ENCODE measurements at regions not wholly inside any gene's neighbourhood (a gene's known extent, or its start where the extent isn't known, plus 50 kb on each side); places are given as distances from the start of the nearest gene placed in this dataset.

DNA sequence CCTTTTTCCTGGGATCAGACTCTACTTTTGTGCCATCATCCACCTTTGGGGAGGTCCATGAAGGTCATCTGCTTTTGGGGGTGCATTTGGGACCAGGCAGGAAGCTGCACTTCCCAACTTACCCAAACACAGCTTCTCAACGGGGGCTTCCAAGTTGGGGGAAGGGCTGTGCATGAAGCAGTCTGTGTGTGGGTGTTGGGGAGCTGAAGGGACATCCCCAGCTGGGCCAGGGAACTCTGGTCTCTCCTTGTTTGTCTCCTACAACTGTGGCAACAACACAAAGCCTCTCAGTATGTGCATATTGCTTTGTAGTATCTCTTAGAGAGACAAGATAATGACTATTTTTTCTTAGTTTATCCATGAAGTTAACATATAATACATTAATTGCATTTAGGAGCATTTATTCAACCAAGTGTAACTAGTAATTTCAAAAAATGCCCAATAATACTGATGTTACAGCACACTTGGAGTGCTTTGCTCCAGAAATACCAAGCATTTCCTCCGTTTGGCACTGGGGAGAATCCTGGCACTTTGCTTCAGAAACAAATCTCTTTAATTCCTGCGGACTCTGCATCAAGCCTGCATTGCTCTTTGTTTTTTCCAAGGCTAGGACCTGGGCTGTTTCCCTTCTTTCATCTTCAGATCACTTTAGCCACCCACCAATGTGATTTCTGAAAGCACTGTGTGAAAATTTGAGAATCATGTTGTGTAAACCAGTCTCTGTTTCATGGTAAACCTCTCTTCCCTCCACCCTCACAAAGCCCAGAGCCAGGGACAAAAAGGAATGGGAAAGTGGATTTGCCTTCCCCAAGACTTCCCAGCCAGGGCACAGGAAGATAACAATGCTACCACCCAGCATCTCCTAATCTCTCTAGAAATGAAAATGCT is 126.2 kb upstream of the PFN2 start:
- H3K9ac ChIP-seq (ENCODE audit: low read length): no peak overlapping the region
- ATAC-seq (ENCODE audit: low read depth): no peak

More for the DNA sequence above, 126.2 kb upstream of the PFN2 start:
- Histone ChIP-seq H3K79me2 (ENCODE audit: control insufficient read depth, insufficient read depth, low read length) (no peaks in the 10 kb centered on the region), H3K27me3 (replicated peaks in 1 of 4; ENCODE audit: control extremely low read depth in 1 of 4, control insufficient read depth in 3 of 4, insufficient read depth in 4 of 4, low read length in 3 of 4) (no peaks in the 10 kb centered on the region), H4K20me1 (ENCODE audit: control insufficient read depth, insufficient read depth, low read length, poor library complexity, severe bottlenecking) (no peaks in the 10 kb centered on the region), H3K36me3 (replicated peaks in 1 of 2; ENCODE audit: control extremely low read depth in 1 of 2, control insufficient read depth in 1 of 2, extremely low read depth in 1 of 2, insufficient read depth in 2 of 2, low read length in 1 of 2) (no peaks in the 10 kb centered on the region), H2AFZ (ENCODE audit: insufficient read depth, low read depth, low read length, poor library complexity, severe bottlenecking) (no peak overlapping the region), H3K4me3 (ENCODE audit: control extremely low read depth in 1 of 5, extremely low read depth in 1 of 5, insufficient read depth in 1 of 5, low read depth in 2 of 5, low read length in 4 of 5) (no peak overlapping the region), H3K27ac (ENCODE audit: low read length in 2 of 2) (no peak overlapping the region), H3K4me2 (replicated peaks; ENCODE audit: low read depth, low read length, poor library complexity, severe bottlenecking) (no peak overlapping the region), H3K9me3 (ENCODE audit: control extremely low read depth in 1 of 3, control insufficient read depth in 2 of 3, insufficient read depth in 1 of 3, low read length in 2 of 3) (no peaks in the 10 kb centered on the region), H3K4me1 (ENCODE audit: control insufficient read depth in 2 of 2, insufficient read depth in 2 of 2, low read length in 2 of 2) (no peaks in the 10 kb centered on the region)
- POLR2A ChIA-PET: no interaction called here
- intact Hi-C loops (cut with micrococcal nuclease): no loop called here
- CTCF ChIA-PET: no interaction called here
- H3K27me3 Mint-ChIP-seq: no peaks in the 10 kb centered on the region
- DNase-seq: no peak
- no peak overlapping the region for H3K4me3 Mint-ChIP-seq
- no peak overlapping the region for H3K27ac Mint-ChIP-seq
- WGBS (ENCODE audit: insufficient coverage): 100% methylated on average over 1 of the region's 3 CpGs
- TF ChIP-seq, protein P1, sequence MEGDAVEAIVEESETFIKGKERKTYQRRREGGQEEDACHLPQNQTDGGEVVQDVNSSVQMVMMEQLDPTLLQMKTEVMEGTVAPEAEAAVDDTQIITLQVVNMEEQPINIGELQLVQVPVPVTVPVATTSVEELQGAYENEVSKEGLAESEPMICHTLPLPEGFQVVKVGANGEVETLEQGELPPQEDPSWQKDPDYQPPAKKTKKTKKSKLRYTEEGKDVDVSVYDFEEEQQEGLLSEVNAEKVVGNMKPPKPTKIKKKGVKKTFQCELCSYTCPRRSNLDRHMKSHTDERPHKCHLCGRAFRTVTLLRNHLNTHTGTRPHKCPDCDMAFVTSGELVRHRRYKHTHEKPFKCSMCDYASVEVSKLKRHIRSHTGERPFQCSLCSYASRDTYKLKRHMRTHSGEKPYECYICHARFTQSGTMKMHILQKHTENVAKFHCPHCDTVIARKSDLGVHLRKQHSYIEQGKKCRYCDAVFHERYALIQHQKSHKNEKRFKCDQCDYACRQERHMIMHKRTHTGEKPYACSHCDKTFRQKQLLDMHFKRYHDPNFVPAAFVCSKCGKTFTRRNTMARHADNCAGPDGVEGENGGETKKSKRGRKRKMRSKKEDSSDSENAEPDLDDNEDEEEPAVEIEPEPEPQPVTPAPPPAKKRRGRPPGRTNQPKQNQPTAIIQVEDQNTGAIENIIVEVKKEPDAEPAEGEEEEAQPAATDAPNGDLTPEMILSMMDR (IDR thresholded peaks at IDR 0.05): no peak
- no peak for TF ChIP-seq EZH2 (IDR thresholded peaks at IDR 0.05; ENCODE audit: borderline replicate concordance, insufficient read depth, low read depth, low read length, poor library complexity, severe bottlenecking)
- H3K4me1 Mint-ChIP-seq: no peaks in the 10 kb centered on the region
- H3K9me3 Mint-ChIP-seq (ENCODE audit: insufficient read depth): peaks cover 2% of the 10 kb centered on the region
